ENCODE measurements at regions not wholly inside any gene's neighbourhood (a gene's known extent, or its start where the extent isn't known, plus 50 kb on each side); places are given as distances from the start of the nearest gene placed in this dataset.

- H3K9me2 ChIP-seq (ENCODE audit: insufficient read depth) = no peaks in the 10 kb centered on the region
- no peaks in the 10 kb centered on the region for H4K20me1 ChIP-seq (ENCODE audit: insufficient read depth)
- no peaks in the 10 kb centered on the region for H3K4me1 ChIP-seq (replicated peaks; ENCODE audit: insufficient read depth)
- H3K27ac ChIP-seq = no peak overlapping the region
- H3K4me2 ChIP-seq = no peak overlapping the region
- CTCF ChIA-PET = no interaction called here
- DNase-seq = no peak
- no peaks in the 10 kb centered on the region for H3K27me3 ChIP-seq (ENCODE audit: insufficient read depth, low read depth)
- no peaks in the 10 kb centered on the region for H3F3A ChIP-seq (ENCODE audit: insufficient read depth, low read depth)
- POLR2A ChIA-PET (ENCODE audit: unreplicated experiment) = no interaction called here
- H3K9me3 ChIP-seq (ENCODE audit: insufficient read depth, low read depth) = no peaks in the 10 kb centered on the region
- H3K36me3 ChIP-seq (ENCODE audit: low read depth) = no peaks in the 10 kb centered on the region
- intact Hi-C loops (cut with micrococcal nuclease; ENCODE audit: unreplicated experiment) = no loop called here
- no peak for TF ChIP-seq CTCF (conservative IDR thresholded peaks at IDR 0.05)
- no peak overlapping the region for H2AFZ ChIP-seq
- BruUV-seq (replicated peaks) = no TSS peak
- H3K4me3 ChIP-seq = no peak overlapping the region
- H3K79me2 ChIP-seq (ENCODE audit: low read depth) = no peaks in the 10 kb centered on the region
Measured at GRCh38 chr2:150688016-150688415, 200.5 kb upstream of the RND3 start.

GRCh38 chr2:150686391-150686790 lies 198.9 kb upstream of the RND3 start:
- TF ChIP-seq EZH2 (IDR thresholded peaks at IDR 0.05; ENCODE audit: low read depth) = no peak
- no peak for TF ChIP-seq CTCF (conservative IDR thresholded peaks at IDR 0.05)
- Histone ChIP-seq H3K36me3 (ENCODE audit: low read depth) (no peaks in the 10 kb centered on the region), H3K9me2 (ENCODE audit: insufficient read depth) (no peaks in the 10 kb centered on the region), H3K9me3 (ENCODE audit: insufficient read depth, low read depth) (no peaks in the 10 kb centered on the region), H3K4me1 (replicated peaks; ENCODE audit: insufficient read depth) (peaks cover 7% of the 10 kb centered on the region; the same call in 1 of the 2 replicates), H3F3A (ENCODE audit: insufficient read depth, low read depth) (peaks cover 5% of the 10 kb centered on the region), H3K27me3 (ENCODE audit: insufficient read depth, low read depth) (no peaks in the 10 kb centered on the region), H2AFZ (no peak overlapping the region), H3K79me2 (ENCODE audit: low read depth) (no peaks in the 10 kb centered on the region), H3K4me2 (no peak overlapping the region), H4K20me1 (ENCODE audit: insufficient read depth) (no peaks in the 10 kb centered on the region), H3K27ac (no peak overlapping the region), H3K4me3 (no peak overlapping the region)
- POLR2A ChIA-PET (ENCODE audit: unreplicated experiment) = interaction anchor here (0.6 kb wide), 1 partner anchor 1655 kb away, joined by 3 read pairs; no protein-coding TSS in a partner anchor
- CTCF ChIA-PET = no interaction called here
- intact Hi-C loops (cut with micrococcal nuclease; ENCODE audit: unreplicated experiment) = no loop called here
- DNase-seq = no peak
- BruUV-seq (replicated peaks) = no TSS peak

GRCh38 chr2:150681120-150681804 lies 193.8 kb upstream of the RND3 start:
- no TSS peak for BruUV-seq (replicated peaks)
- Histone ChIP-seq H3K9me2 (ENCODE audit: insufficient read depth) (no peaks in the 10 kb centered on the region), H3K79me2 (ENCODE audit: low read depth) (no peaks in the 10 kb centered on the region), H3F3A (ENCODE audit: insufficient read depth, low read depth) (peaks cover 9% of the 10 kb centered on the region), H4K20me1 (ENCODE audit: insufficient read depth) (no peaks in the 10 kb centered on the region), H3K4me3 (no peak overlapping the region), H3K36me3 (ENCODE audit: low read depth) (no peaks in the 10 kb centered on the region), H2AFZ (no peak overlapping the region), H3K27me3 (ENCODE audit: insufficient read depth, low read depth) (no peaks in the 10 kb centered on the region), H3K27ac (peak overlapping the region; percentile 90), H3K4me1 (replicated peaks; ENCODE audit: insufficient read depth) (peaks cover 14% of the 10 kb centered on the region), H3K9me3 (ENCODE audit: insufficient read depth, low read depth) (no peaks in the 10 kb centered on the region), H3K4me2 (peak overlapping the region; percentile 44)
- ChIA-PET CTCF (no interaction called here), POLR2A (ENCODE audit: unreplicated experiment) (no interaction called here)
- intact Hi-C loops (cut with micrococcal nuclease; ENCODE audit: unreplicated experiment) = no loop called here
- DNase-seq = peak in 1 of 2 experiments; percentile 78
- no peak for TF ChIP-seq CTCF (conservative IDR thresholded peaks at IDR 0.05)
- TF ChIP-seq EZH2 (IDR thresholded peaks at IDR 0.05; ENCODE audit: low read depth) = no peak

Data from PC-9 (cell line).